Uterus (tissue), 3 donors: ENCODE measurements at regions not wholly inside any gene's neighbourhood (a gene's known extent, or its start where the extent isn't known, plus 50 kb on each side); places are given as distances from the start of the nearest gene placed in this dataset.

Source experiments
- DNase-seq, 2 donors: peaks; one replicate each; pipeline ENCODE4 v3.0.0-alpha.2; 2019 to 2020
- H3K27ac ChIP-seq, 2 donors: fragments of 200-600 bp; sonication (generic); 1 replicate in 1 of 2; 2 replicates in 1 of 2; pipeline ENCODE4 v1.5.1; 2016 to 2018
- H3K27me3 ChIP-seq, 2 donors: fragments of 200-600 bp; sonication (generic); one replicate each; pipeline ENCODE4 v1.5.1; 2018 to 2019; ENCODE audit warnings: control low read depth in 1 of 2
- H3K36me3 ChIP-seq, 2 donors: fragments of 200-600 bp; sonication (generic); one replicate each; pipeline ENCODE4 v1.5.1; 2019; ENCODE audit warnings: control low read depth in 1 of 2
- H3K4me1 ChIP-seq, 2 donors: fragments of 200-600 bp; sonication (generic); one replicate each; pipeline ENCODE4 v1.5.1; 2018 to 2019; ENCODE audit warnings: control low read depth in 1 of 2
- H3K4me3 ChIP-seq, 2 donors: fragments of 200-600 bp; sonication (generic); 1 replicate in 1 of 2; 2 replicates in 1 of 2; pipeline ENCODE4 v1.5.1; 2018 to 2019; ENCODE audit warnings: mild to moderate bottlenecking in 1 of 2
- H3K9me3 ChIP-seq, 2 donors: fragments of 200-600 bp; sonication (generic); one replicate each; pipeline ENCODE4 v1.5.1; 2019; ENCODE audit warnings: control low read depth in 1 of 2
- CTCF ChIP-seq, 4 experiments: fragments of 200-600 bp in 2 of 4; fragments of 450-650 bp in 2 of 4; sonication (generic) in 2 of 4; IDR thresholded peaks; one replicate each; pipeline ENCODE4 v1.5.1; 2016 to 2019; ENCODE audit warnings: antibody characterized with exemption in 4 of 4, mild to moderate bottlenecking in 2 of 4, moderate library complexity in 1 of 4
- POLR2A ChIP-seq, 2 donors: fragments of 450-650 bp; IDR thresholded peaks; one replicate each; pipeline ENCODE4 v1.6.1; 2016; ENCODE audit warnings: antibody characterized with exemption in 2 of 2, mild to moderate bottlenecking in 1 of 2, moderate library complexity in 1 of 2
- intact Hi-C: fragments of 100-400 bp; cut with DNase I; formaldehyde crosslinking; loops from one replicate; pipeline ENCODE4 v1.15.1; 2023; ENCODE audit warnings: low total_unique reads
- donor health status: DM: yes; HTN: yes; CAD: no.

- no peaks in the 10 kb centered on the region for H3K27me3 ChIP-seq
- H3K4me3 ChIP-seq: no peak overlapping the region
- intact Hi-C loops: no loop called here
- no peaks in the 10 kb centered on the region for H3K9me3 ChIP-seq
- peak overlapping the region in 1 of 2 donors; percentile 85 for H3K27ac ChIP-seq
- no peak for DNase-seq
- no peak for TF ChIP-seq POLR2A (IDR thresholded peaks at IDR 0.05)
- no peak for TF ChIP-seq CTCF (IDR thresholded peaks at IDR 0.05)
- peaks cover 0 to 6% of the 10 kb centered on the region in 2 donors for H3K4me1 ChIP-seq
- H3K36me3 ChIP-seq: no peaks in the 10 kb centered on the region
Observed at GRCh38 chr2:216776066-216776850, 80.9 kb upstream of the IGFBP5 start.

DNA sequence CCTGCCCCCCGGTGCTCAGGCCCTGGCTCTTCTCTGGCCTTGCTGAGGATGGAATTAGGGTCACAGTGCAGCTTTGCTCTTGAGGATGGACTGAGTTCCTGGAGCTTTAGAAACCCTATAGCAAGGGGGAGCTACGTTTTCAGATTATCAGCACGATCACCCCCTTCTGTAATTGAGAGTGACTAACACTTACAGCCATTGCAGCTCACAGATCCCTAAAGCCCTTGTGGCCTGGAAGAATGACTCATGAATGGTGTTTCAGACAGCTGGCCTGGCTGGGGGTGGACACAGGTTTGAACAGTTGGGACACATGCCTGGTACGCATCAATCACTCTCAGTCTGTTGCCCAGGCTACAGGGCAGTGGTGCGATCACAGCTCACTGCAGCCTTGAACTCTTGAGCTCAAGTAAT is 79.7 kb upstream of the IGFBP5 start:
- peak; percentile 73 to 83 for DNase-seq
- TF ChIP-seq CTCF (IDR thresholded peaks at IDR 0.05) (no peak), POLR2A (IDR thresholded peaks at IDR 0.05) (no peak)
- Histone ChIP-seq H3K27ac (peak overlapping the region; percentile 79 to 85), H3K36me3 (no peaks in the 10 kb centered on the region), H3K9me3 (no peaks in the 10 kb centered on the region), H3K4me1 (peaks cover 0 to 6% of the 10 kb centered on the region in 2 donors), H3K4me3 (no peak overlapping the region), H3K27me3 (no peaks in the 10 kb centered on the region)
- intact Hi-C loops: no loop called here

DNA sequence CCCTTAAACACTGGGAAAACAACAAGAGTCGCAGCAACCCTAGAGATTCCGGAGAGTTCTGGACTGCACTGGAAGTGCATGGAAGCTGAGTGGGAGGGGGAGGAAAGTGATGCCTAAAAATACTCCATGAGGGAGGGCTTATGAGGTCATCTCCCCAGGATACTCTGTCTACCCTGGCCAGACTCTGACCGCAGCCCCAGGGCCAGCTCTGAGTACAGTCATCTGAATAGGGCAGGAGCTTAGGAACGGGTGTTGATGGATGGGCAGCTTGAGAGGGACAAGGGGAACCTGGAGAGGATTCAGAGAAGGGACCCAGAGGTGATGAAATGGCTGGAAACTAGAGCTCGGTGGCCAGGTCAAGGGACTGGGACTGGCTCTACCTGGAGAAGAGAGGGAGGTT is 79.3 kb upstream of the IGFBP5 start:
- H3K9me3 ChIP-seq: no peaks in the 10 kb centered on the region
- no peaks in the 10 kb centered on the region for H3K27me3 ChIP-seq
- peaks cover 0 to 6% of the 10 kb centered on the region in 2 donors for H3K4me1 ChIP-seq
- H3K36me3 ChIP-seq: no peaks in the 10 kb centered on the region
- H3K4me3 ChIP-seq: no peak overlapping the region
- intact Hi-C loops: no loop called here
- no peak for TF ChIP-seq CTCF (IDR thresholded peaks at IDR 0.05)
- TF ChIP-seq POLR2A (IDR thresholded peaks at IDR 0.05): no peak
- peak overlapping the region; percentile 79 to 85 for H3K27ac ChIP-seq
- DNase-seq: peak; percentile 75 to 78

DNA sequence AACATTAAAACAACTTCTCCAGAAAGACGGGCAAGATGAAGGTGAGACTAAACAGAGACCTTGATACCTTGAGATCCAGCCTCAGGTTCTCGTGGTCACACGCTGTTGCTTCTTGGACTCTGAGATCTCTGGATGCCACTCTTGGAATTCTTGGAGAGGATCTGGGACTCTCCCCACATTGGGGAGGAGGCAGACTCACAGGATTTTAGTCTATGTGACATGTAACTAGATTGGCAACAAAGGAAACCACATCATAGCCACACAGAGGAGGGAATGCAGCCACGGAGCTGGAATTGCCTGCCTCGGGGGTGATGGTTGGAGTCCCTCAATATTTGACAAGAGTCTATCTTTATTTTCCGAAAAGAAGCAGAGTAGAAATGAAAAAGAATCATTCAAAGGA is 78.8 kb upstream of the IGFBP5 start:
- TF ChIP-seq POLR2A (IDR thresholded peaks at IDR 0.05) (no peak), CTCF (IDR thresholded peaks at IDR 0.05) (no peak)
- Histone ChIP-seq H3K4me3 (no peak overlapping the region), H3K27ac (peak overlapping the region; percentile 79 to 85), H3K27me3 (no peaks in the 10 kb centered on the region), H3K36me3 (no peaks in the 10 kb centered on the region), H3K9me3 (no peaks in the 10 kb centered on the region), H3K4me1 (peaks cover 0 to 6% of the 10 kb centered on the region in 2 donors)
- no peak for DNase-seq
- intact Hi-C loops: no loop called here

GRCh38 chr2:216773072-216773471 is 77.7 kb upstream of the IGFBP5 start:
- H3K27me3 ChIP-seq: no peaks in the 10 kb centered on the region
- H3K9me3 ChIP-seq: no peaks in the 10 kb centered on the region
- intact Hi-C loops: no loop called here
- H3K4me3 ChIP-seq: no peak overlapping the region
- no peak for DNase-seq
- no peak overlapping the region for H3K27ac ChIP-seq
- H3K4me1 ChIP-seq: peaks cover 0 to 6% of the 10 kb centered on the region in 2 donors
- no peak for TF ChIP-seq CTCF (IDR thresholded peaks at IDR 0.05)
- TF ChIP-seq POLR2A (IDR thresholded peaks at IDR 0.05): no peak
- H3K36me3 ChIP-seq: no peaks in the 10 kb centered on the region
